Tibial nerve (tissue), 4 donors: ENCODE measurements at regions not wholly inside any gene's neighbourhood (a gene's known extent, or its start where the extent isn't known, plus 50 kb on each side); places are given as distances from the start of the nearest gene placed in this dataset.

Experiments used
- DNase-seq, 2 donors: peaks; one replicate each; pipeline ENCODE4 v3.0.0-alpha.2; 2019; ENCODE audit warnings: low spot score in 2 of 2
- H3K27ac ChIP-seq, 4 donors: fragments of 200-600 bp; sonication (generic) in 3 of 4; one replicate each; pipeline ENCODE4 v1.5.1; 2017 to 2019; ENCODE audit warnings: mild to moderate bottlenecking in 1 of 4
- H3K27me3 ChIP-seq, 2 donors: fragments of 200-600 bp; sonication (generic) in 1 of 2; one replicate each; pipeline versions ENCODE4 v1.5.1 to v1.6.0; 2017 to 2019
- H3K36me3 ChIP-seq, 3 donors: fragments of 200-600 bp; sonication (generic); one replicate each; pipeline ENCODE4 v1.5.1; 2018 to 2019
- H3K4me1 ChIP-seq, 4 donors: fragments of 200-600 bp; sonication (generic) in 3 of 4; one replicate each; pipeline ENCODE4 v1.5.1; 2017 to 2019
- H3K4me3 ChIP-seq, 4 donors: fragments of 200-600 bp; sonication (generic) in 3 of 4; one replicate each; pipeline ENCODE4 v1.5.1; 2017 to 2019; ENCODE audit warnings: mild to moderate bottlenecking in 1 of 4, moderate library complexity in 1 of 4
- H3K9me3 ChIP-seq, 4 donors: fragments of 200-600 bp; sonication (generic) in 3 of 4; one replicate each; pipeline ENCODE4 v1.5.1; 2017 to 2019
- EP300 ChIP-seq, 2 donors: sonication (generic); formaldehyde crosslinking; IDR thresholded peaks; one replicate each; pipeline ENCODE4 v1.6.1; 2017; ENCODE audit warnings: antibody characterized with exemption in 2 of 2, mild to moderate bottlenecking in 1 of 2
- POLR2A ChIP-seq, 2 donors: fragments of 450-650 bp; IDR thresholded peaks; one replicate each; pipeline ENCODE4 v1.6.1; 2017; ENCODE audit warnings: antibody characterized with exemption in 2 of 2, mild to moderate bottlenecking in 2 of 2, moderate library complexity in 2 of 2
- WGBS, 2 donors: methylation state at CpG; one replicate each; pipeline ENCODE4 v1.1.5; 2018; 5-methylcytosine and 5-hydroxymethylcytosine counted together
- TF ChIP-seq, protein P1 (sequence below), 5 experiments: fragments of 200-600 bp in 3 of 5; fragments of 450-650 bp in 2 of 5; sonication (generic) in 3 of 5; IDR thresholded peaks; one replicate each; pipeline ENCODE4 v1.5.1; 2016 to 2019; ENCODE audit warnings: antibody characterized with exemption in 5 of 5, mild to moderate bottlenecking in 3 of 5, moderate library complexity in 2 of 5

DNA sequence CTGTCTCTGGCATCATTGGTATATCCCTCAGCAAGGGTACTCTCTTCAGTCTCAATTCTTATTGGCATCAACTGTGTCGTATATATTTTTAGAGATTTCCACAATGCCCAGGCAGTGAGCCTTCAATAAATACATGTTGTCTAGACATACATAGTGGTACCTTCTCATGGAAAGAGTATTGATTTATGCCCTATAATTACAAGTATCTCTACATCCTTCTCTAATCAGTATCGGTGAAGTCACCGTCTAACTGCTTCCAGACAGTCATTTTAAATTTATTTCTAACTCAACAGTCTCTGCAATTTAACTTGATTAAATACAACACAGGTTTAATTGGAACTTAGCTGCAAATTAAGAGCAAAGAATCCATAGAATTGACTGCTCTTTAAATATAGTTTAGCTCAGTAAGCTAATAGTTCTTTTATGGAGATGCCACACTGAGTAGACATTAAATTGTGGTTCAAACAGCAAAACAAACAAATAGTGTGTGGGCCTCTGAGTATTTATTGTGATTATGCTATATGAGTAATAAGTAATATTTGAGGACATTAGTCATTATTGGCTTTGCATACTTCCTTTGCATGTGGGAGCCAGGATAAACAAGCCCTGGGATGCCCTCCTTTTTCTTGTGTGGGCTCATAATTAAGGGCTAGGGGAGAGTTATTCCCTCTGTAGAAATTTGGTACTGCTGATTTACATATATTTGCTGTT lies 126.9 kb upstream of the DUSP10 start:
- H3K4me1 ChIP-seq, result peaks cover 0 to 3% (median 0%) of the 10 kb centered on the region in 4 donors
- H3K4me3 ChIP-seq, result no peak overlapping the region
- WGBS, 2 donors, result 67 to 69% methylated on average over 3 of the region's 3 CpGs
- no peak for DNase-seq
- no peak overlapping the region for H3K27ac ChIP-seq
- H3K27me3 ChIP-seq, result no peaks in the 10 kb centered on the region
- TF ChIP-seq, protein P1, sequence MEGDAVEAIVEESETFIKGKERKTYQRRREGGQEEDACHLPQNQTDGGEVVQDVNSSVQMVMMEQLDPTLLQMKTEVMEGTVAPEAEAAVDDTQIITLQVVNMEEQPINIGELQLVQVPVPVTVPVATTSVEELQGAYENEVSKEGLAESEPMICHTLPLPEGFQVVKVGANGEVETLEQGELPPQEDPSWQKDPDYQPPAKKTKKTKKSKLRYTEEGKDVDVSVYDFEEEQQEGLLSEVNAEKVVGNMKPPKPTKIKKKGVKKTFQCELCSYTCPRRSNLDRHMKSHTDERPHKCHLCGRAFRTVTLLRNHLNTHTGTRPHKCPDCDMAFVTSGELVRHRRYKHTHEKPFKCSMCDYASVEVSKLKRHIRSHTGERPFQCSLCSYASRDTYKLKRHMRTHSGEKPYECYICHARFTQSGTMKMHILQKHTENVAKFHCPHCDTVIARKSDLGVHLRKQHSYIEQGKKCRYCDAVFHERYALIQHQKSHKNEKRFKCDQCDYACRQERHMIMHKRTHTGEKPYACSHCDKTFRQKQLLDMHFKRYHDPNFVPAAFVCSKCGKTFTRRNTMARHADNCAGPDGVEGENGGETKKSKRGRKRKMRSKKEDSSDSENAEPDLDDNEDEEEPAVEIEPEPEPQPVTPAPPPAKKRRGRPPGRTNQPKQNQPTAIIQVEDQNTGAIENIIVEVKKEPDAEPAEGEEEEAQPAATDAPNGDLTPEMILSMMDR (IDR thresholded peaks at IDR 0.05), result no peak
- TF ChIP-seq POLR2A (IDR thresholded peaks at IDR 0.05) (no peak), EP300 (IDR thresholded peaks at IDR 0.05) (no peak)
- no peaks in the 10 kb centered on the region for H3K9me3 ChIP-seq
- H3K36me3 ChIP-seq, result no peaks in the 10 kb centered on the region

GRCh38 chr1:221867003-221867402 lies 125.1 kb upstream of the DUSP10 start:
- TF ChIP-seq POLR2A (IDR thresholded peaks at IDR 0.05) (no peak), EP300 (IDR thresholded peaks at IDR 0.05) (no peak)
- TF ChIP-seq, protein P1 (IDR thresholded peaks at IDR 0.05), result no peak
- WGBS, 2 donors, result 65 to 82% methylated on average over 1 of the region's 1 CpG

DNA sequence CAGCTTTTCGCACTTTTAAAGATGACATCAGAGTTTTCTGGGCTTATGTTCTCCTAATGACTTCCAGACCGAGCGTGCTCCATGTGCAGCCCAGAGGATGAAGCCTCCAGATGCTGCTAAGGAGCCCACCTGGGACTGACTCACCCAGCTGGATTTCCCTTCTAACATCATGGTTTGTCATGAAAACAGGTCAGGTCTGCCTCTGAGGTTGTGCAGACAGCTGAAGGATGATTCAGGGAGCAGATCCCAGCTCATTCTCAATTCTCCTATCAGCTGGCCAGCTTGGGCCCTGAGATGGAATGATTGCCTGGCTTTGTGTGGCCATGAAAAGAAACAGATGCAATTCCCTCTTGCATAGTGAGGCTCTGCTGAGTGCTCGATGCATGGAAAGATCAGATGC lies 123.9 kb upstream of the DUSP10 start:
- 70% methylated on average over 4 of the region's 4 CpGs for WGBS, 2 donors
- no peak overlapping the region for H3K4me3 ChIP-seq
- peaks cover 0 to 3% (median 0%) of the 10 kb centered on the region in 4 donors for H3K4me1 ChIP-seq
- TF ChIP-seq POLR2A (IDR thresholded peaks at IDR 0.05) (no peak), EP300 (IDR thresholded peaks at IDR 0.05) (no peak)
- TF ChIP-seq, protein P1 (IDR thresholded peaks at IDR 0.05), result no peak
- no peaks in the 10 kb centered on the region for H3K9me3 ChIP-seq
- no peaks in the 10 kb centered on the region for H3K36me3 ChIP-seq
- no peak for DNase-seq
- no peak overlapping the region for H3K27ac ChIP-seq
- H3K27me3 ChIP-seq, result no peaks in the 10 kb centered on the region

More at GRCh38 chr1:221867003-221867402, 125.1 kb upstream of the DUSP10 start:
- Histone ChIP-seq H3K27me3 (no peaks in the 10 kb centered on the region), H3K36me3 (no peaks in the 10 kb centered on the region), H3K27ac (no peak overlapping the region), H3K4me1 (peaks cover 0 to 3% (median 0%) of the 10 kb centered on the region in 4 donors), H3K9me3 (no peaks in the 10 kb centered on the region), H3K4me3 (no peak overlapping the region)
- DNase-seq, result no peak

- H3K9me3 ChIP-seq, result no peaks in the 10 kb centered on the region
- WGBS, 2 donors, result 85 to 96% methylated on average over 3 of the region's 3 CpGs
- no peaks in the 10 kb centered on the region for H3K36me3 ChIP-seq
- H3K4me3 ChIP-seq, result no peak overlapping the region
- no peaks in the 10 kb centered on the region for H3K27me3 ChIP-seq
- no peaks in the 10 kb centered on the region for H3K4me1 ChIP-seq
- no peak for DNase-seq
- TF ChIP-seq POLR2A (IDR thresholded peaks at IDR 0.05) (no peak), EP300 (IDR thresholded peaks at IDR 0.05) (no peak)
- TF ChIP-seq, protein P1 (IDR thresholded peaks at IDR 0.05), result no peak
- H3K27ac ChIP-seq, result no peak overlapping the region
Observed at GRCh38 chr1:221863635-221864034, 121.7 kb upstream of the DUSP10 start.

DNA sequence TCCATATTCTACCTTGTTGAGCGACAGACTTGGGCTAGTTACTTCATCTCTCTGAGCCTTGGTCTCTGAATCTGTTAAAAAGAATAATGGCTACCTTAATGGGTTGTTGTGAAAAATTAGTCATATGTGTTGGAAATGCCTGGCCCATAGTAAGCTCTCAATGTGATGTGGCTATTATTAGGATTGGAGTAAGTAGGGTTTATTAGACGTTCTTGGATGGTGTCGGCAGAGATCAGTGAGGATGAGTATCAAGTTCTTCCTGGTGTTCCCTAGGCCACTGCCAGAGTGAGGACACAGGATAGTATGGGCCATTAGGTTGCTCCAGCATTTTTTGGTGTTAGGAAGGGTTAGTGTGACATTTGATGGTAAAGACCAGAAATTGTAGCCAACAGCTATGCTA lies 121.1 kb upstream of the DUSP10 start:
- TF ChIP-seq EP300 (IDR thresholded peaks at IDR 0.05), result no peak
- no peak for TF ChIP-seq POLR2A (IDR thresholded peaks at IDR 0.05)
- TF ChIP-seq, protein P1 (IDR thresholded peaks at IDR 0.05), result no peak
- DNase-seq, result no peak
- H3K27me3 ChIP-seq, result no peaks in the 10 kb centered on the region
- no peak overlapping the region for H3K4me3 ChIP-seq
- H3K36me3 ChIP-seq, result no peaks in the 10 kb centered on the region
- no peak overlapping the region for H3K27ac ChIP-seq
- 95 to 99% methylated on average over 3 of the region's 3 CpGs for WGBS, 2 donors
- H3K4me1 ChIP-seq, result no peaks in the 10 kb centered on the region
- no peaks in the 10 kb centered on the region for H3K9me3 ChIP-seq
